ENCODE measurements at regions not wholly inside any gene's neighbourhood (a gene's known extent, or its start where the extent isn't known, plus 50 kb on each side); places are given as distances from the start of the nearest gene placed in this dataset.

DNA sequence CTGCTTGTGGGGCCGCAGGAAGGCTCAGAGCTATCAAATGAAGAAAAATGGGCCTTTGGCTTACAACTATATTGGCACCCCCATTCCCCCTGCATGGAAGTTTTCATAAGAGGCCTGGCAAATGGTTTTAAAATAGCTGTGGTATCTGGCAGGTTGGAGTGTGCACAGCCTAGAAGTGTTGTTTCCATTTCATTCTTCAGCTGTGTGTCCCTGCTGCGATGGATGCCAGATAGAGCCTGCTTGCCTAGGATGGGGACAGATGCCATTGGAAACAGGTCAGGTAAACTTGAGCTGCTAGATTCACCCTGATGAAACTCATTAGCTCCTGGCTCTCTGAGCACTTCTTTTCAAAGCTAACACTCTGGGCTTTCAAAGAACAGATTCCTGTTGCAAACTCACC is 183.3 kb downstream of the IRX1 start:
- Mint-ChIP-seq H3K27ac (no peak overlapping the region), H3K36me3 (no peaks in the 10 kb centered on the region), H3K4me3 (no peak overlapping the region), H3K27me3 (no peaks in the 10 kb centered on the region), H3K4me1 (no peaks in the 10 kb centered on the region), H3K9me3 (peaks cover 10% of the 10 kb centered on the region)
- CTCF ChIA-PET = no interaction called here
- no peak for DNase-seq

- H3K4me1 Mint-ChIP-seq = no peaks in the 10 kb centered on the region
- no peaks in the 10 kb centered on the region for H3K36me3 Mint-ChIP-seq
- CTCF ChIA-PET = no interaction called here
- H3K27ac Mint-ChIP-seq = no peak overlapping the region
- H3K9me3 Mint-ChIP-seq = peaks cover 5% of the 10 kb centered on the region
- no peak overlapping the region for H3K4me3 Mint-ChIP-seq
- H3K27me3 Mint-ChIP-seq = no peaks in the 10 kb centered on the region
- no peak for DNase-seq
These were observed 184.6 kb downstream of the IRX1 start for GRCh38 chr5:3780278-3780677.

GRCh38 chr5:3780907-3781306 is 185.3 kb downstream of the IRX1 start:
- CTCF ChIA-PET = no interaction called here
- DNase-seq = no peak
- peaks cover 5% of the 10 kb centered on the region for H3K9me3 Mint-ChIP-seq

DNA sequence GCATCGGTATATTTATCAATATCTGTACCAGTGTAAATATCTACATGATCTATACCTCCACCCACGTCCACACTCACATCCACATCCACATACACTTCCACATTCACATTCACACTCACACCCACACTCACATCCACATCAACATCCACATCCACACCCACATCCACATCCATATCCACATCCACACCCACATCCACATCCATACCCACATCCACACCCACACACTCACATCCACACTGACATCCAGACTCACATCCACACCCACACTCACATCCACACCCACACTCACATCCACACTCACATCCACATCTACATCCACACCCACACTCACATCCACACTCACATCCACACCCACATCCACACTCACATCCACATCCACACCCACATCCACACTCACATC is 189.2 kb downstream of the IRX1 start:
- H3K4me1 Mint-ChIP-seq = no peaks in the 10 kb centered on the region
- CTCF ChIA-PET = no interaction called here
- no peaks in the 10 kb centered on the region for H3K27me3 Mint-ChIP-seq
- H3K27ac Mint-ChIP-seq = no peak overlapping the region
- peaks cover 5% of the 10 kb centered on the region for H3K9me3 Mint-ChIP-seq
- DNase-seq = no peak
- no peak overlapping the region for H3K4me3 Mint-ChIP-seq
- H3K36me3 Mint-ChIP-seq = no peaks in the 10 kb centered on the region

More at GRCh38 chr5:3780907-3781306, 185.3 kb downstream of the IRX1 start:
- Mint-ChIP-seq H3K4me1 (no peaks in the 10 kb centered on the region), H3K27me3 (no peaks in the 10 kb centered on the region), H3K27ac (no peak overlapping the region), H3K36me3 (no peaks in the 10 kb centered on the region), H3K4me3 (no peak overlapping the region)

GRCh38 chr5:3786165-3786564 is 190.5 kb downstream of the IRX1 start:
- Mint-ChIP-seq H3K9me3 (peaks cover 5% of the 10 kb centered on the region), H3K4me3 (no peak overlapping the region), H3K4me1 (no peaks in the 10 kb centered on the region), H3K27ac (no peak overlapping the region), H3K27me3 (no peaks in the 10 kb centered on the region), H3K36me3 (no peaks in the 10 kb centered on the region)
- no peak for DNase-seq
- CTCF ChIA-PET = no interaction called here

- Mint-ChIP-seq H3K4me3 (no peak overlapping the region), H3K9me3 (peaks cover 5% of the 10 kb centered on the region), H3K27me3 (no peaks in the 10 kb centered on the region), H3K27ac (no peak overlapping the region), H3K4me1 (no peaks in the 10 kb centered on the region), H3K36me3 (no peaks in the 10 kb centered on the region)
- DNase-seq = no peak
- CTCF ChIA-PET = no interaction called here
These were observed 191.3 kb downstream of the IRX1 start for GRCh38 chr5:3786891-3787430.

DNA sequence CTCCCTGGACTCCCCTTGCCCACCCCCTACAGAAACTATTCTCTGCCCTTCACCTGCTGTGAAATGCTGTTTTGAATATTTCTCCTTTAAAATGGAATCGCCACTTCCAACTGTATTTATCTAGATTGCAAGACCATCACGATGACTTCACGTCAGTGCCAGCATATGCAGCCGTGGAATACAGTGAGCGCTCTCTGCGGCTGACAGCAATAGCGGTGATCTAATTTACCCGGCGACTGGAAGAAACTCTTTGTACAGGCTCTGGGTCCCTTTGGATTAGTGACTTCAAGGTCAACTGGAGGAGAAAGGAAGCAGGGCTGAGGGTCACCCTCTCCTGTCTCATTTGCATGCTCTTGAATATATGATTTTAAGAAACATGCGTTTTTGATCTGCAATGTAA is 192.0 kb downstream of the IRX1 start:
- Mint-ChIP-seq H3K4me1 (no peaks in the 10 kb centered on the region), H3K27me3 (no peaks in the 10 kb centered on the region), H3K9me3 (peaks cover 3% of the 10 kb centered on the region), H3K36me3 (no peaks in the 10 kb centered on the region), H3K4me3 (no peak overlapping the region), H3K27ac (no peak overlapping the region)
- CTCF ChIA-PET = no interaction called here
- DNase-seq = no peak

DNA sequence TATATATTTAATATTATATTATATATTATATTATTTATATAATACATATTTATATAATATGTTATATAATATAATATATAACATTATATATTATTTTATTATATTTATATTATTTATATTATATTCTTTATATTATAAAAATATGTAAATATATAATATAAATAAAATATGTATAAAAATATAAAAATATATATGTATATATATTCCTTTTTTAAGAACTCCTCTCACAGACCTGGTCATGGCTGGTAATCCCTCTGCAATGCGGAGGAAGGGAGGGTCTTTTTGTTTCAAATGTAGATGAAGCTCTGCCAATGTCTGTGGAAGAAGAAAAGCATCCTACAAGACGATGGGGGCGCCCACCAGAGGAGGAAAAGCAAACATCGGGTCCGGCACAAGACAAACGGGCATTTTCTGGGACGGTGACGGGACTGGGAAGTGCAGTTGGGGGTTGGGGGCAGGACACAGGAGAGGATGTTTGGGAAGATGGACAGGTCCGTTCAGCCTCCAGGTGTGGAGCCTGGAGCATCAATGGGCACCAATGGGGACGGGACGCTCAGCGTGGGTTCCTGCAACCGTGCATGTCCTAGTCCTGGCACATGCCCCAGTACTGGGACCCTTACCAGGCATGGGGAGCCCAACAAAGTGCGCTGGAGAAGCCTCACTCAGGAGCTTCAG is 194.0 kb downstream of the IRX1 start:
- DNase-seq = no peak
- Mint-ChIP-seq H3K9me3 (no peaks in the 10 kb centered on the region), H3K27ac (no peak overlapping the region), H3K4me1 (no peaks in the 10 kb centered on the region), H3K4me3 (no peak overlapping the region), H3K36me3 (no peaks in the 10 kb centered on the region), H3K27me3 (no peaks in the 10 kb centered on the region)
- CTCF ChIA-PET = no interaction called here

- no peak for DNase-seq
- Mint-ChIP-seq H3K9me3 (no peaks in the 10 kb centered on the region), H3K4me1 (no peaks in the 10 kb centered on the region), H3K27me3 (no peaks in the 10 kb centered on the region), H3K27ac (no peak overlapping the region), H3K36me3 (no peaks in the 10 kb centered on the region), H3K4me3 (no peak overlapping the region)
- CTCF ChIA-PET = no interaction called here
These were observed 197.5 kb downstream of the IRX1 start for GRCh38 chr5:3793162-3793561.

GRCh38 chr5:3794611-3795010 is 199.0 kb downstream of the IRX1 start:
- Mint-ChIP-seq H3K4me1 (no peaks in the 10 kb centered on the region), H3K36me3 (no peaks in the 10 kb centered on the region), H3K9me3 (no peaks in the 10 kb centered on the region), H3K27ac (no peak overlapping the region), H3K27me3 (no peaks in the 10 kb centered on the region), H3K4me3 (no peak overlapping the region)
- DNase-seq = no peak
- CTCF ChIA-PET = no interaction called here

GRCh38 chr5:3796736-3797135 is 201.1 kb downstream of the IRX1 start:
- Mint-ChIP-seq H3K27me3 (no peaks in the 10 kb centered on the region), H3K9me3 (no peaks in the 10 kb centered on the region), H3K4me1 (no peaks in the 10 kb centered on the region), H3K27ac (no peak overlapping the region), H3K36me3 (no peaks in the 10 kb centered on the region), H3K4me3 (no peak overlapping the region)
- DNase-seq = no peak
- CTCF ChIA-PET = no interaction called here

DNA sequence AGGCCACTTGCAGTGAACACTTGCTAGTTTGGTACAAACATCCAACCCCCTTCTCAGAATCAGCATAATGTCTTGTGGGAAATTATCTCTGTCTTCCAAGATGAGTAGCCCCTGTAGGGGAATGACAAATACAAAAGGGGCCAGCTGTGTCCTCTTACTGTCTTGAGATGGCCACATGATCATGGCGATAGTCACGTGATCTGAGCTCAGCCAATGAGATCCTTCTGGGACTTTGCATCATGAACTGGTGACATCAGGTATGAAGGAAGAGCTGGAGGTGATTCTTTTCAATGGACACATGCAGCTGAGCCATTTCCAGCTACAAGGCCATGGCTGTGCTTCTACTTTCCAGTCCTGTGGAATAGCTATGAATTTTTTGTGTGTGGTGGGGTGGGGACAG is 206.3 kb downstream of the IRX1 start:
- Mint-ChIP-seq H3K27ac (no peak overlapping the region), H3K4me1 (no peaks in the 10 kb centered on the region), H3K36me3 (no peaks in the 10 kb centered on the region), H3K4me3 (no peak overlapping the region), H3K9me3 (peaks cover 1% of the 10 kb centered on the region), H3K27me3 (no peaks in the 10 kb centered on the region)
- no peak for DNase-seq
- CTCF ChIA-PET = no interaction called here

- Mint-ChIP-seq H3K4me1 (no peaks in the 10 kb centered on the region), H3K27me3 (no peaks in the 10 kb centered on the region), H3K4me3 (no peak overlapping the region), H3K27ac (no peak overlapping the region), H3K9me3 (peaks cover 7% of the 10 kb centered on the region), H3K36me3 (no peaks in the 10 kb centered on the region)
- CTCF ChIA-PET = no interaction called here
- no peak for DNase-seq
These were observed 213.8 kb downstream of the IRX1 start for GRCh38 chr5:3809455-3809854.

DNA sequence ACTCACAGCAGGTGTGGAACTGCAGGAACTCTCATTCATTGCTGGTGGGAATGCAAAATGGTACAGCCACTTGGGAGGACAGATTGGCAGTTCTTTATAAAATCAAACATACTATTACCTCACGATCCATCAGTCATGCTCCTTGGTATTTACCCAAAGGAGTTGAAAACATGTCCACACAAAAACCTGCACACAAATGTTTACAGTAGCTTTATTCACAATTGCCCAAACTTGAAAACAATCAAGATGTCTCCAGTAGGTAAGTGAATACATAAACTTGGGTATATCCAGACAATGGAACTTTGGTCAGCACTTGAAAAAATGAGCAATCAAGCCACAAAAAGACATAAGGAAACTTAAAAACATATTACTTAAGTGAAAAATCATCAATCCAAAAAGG is 215.5 kb downstream of the IRX1 start:
- Mint-ChIP-seq H3K27ac (no peak overlapping the region), H3K9me3 (peaks cover 7% of the 10 kb centered on the region), H3K4me3 (no peak overlapping the region), H3K4me1 (no peaks in the 10 kb centered on the region), H3K36me3 (no peaks in the 10 kb centered on the region), H3K27me3 (no peaks in the 10 kb centered on the region)
- DNase-seq = no peak
- CTCF ChIA-PET = no interaction called here

DNA sequence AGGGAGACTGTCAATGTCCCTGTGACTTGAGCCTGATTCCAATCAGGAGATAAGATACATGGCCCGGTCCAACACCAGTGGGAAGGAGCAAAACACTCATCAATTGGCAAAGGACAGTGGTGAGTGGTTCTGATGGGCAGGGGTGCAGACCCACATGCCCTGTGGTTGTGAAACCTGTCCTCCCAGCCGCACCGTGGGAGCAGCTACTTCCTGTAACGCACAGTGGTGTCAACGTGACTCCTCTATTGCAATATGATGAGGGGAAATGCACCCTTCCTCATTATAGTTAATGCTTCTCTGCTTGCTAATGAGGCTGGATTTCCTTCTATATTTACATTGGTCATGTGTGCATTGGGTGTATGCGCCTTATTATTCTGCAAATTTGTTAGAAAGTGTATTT is 223.0 kb downstream of the IRX1 start:
- CTCF ChIA-PET = no interaction called here
- no peak for DNase-seq
- no peaks in the 10 kb centered on the region for H3K4me1 Mint-ChIP-seq
- H3K36me3 Mint-ChIP-seq = no peaks in the 10 kb centered on the region
- no peaks in the 10 kb centered on the region for H3K27me3 Mint-ChIP-seq
- no peak overlapping the region for H3K27ac Mint-ChIP-seq
- H3K9me3 Mint-ChIP-seq = peaks cover 4% of the 10 kb centered on the region
- H3K4me3 Mint-ChIP-seq = no peak overlapping the region

All from activated naive CD4-positive, alpha-beta T cell treated with anti-CD3 and anti-CD28 coated beads, Interleukin-2, amount 10 ng/mL, durations not matched to agents 7 days and 5 days (primary cell).